Fibroblast of lung (primary cell): ENCODE measurements at regions not wholly inside any gene's neighbourhood (a gene's known extent, or its start where the extent isn't known, plus 50 kb on each side); places are given as distances from the start of the nearest gene placed in this dataset.
"Not testable (repeated sequence)": the region's sequence is repeated elsewhere in the genome, so short reads cannot be mapped to it uniquely, and the experiment has no call there.

Experiments used
- DNase-seq, 2 donors: peaks; one replicate each; pipeline versions ENCODE4 v3.0.0 to v3.0.0-alpha.2; 2010; ENCODE audit warnings: low read depth in 2 of 2
- H2AFZ ChIP-seq: 2 replicates; pipeline ENCODE4 v1.5.1; 2012; ENCODE audit warnings: low read length, control low read depth, inconsistent platforms
- H3K27ac ChIP-seq: 2 replicates; pipeline ENCODE4 v1.5.1; 2011; ENCODE audit warnings: low read length, control low read depth; ENCODE audit not compliant: insufficient read depth
- H3K27me3 ChIP-seq: 2 replicates; pipeline ENCODE4 v1.5.1; 2011; ENCODE audit warnings: mild to moderate bottlenecking, low read length; ENCODE audit not compliant: control insufficient read depth, insufficient read depth
- H3K36me3 ChIP-seq: 2 replicates; pipeline ENCODE4 v1.5.1; 2011; ENCODE audit warnings: low read length; ENCODE audit not compliant: control insufficient read depth, insufficient read depth
- H3K4me1 ChIP-seq: 2 replicates; pipeline ENCODE4 v1.5.1; 2011; ENCODE audit warnings: low read length; ENCODE audit not compliant: control insufficient read depth, insufficient read depth; ENCODE audit errors: extremely low read depth
- H3K4me2 ChIP-seq: 2 replicates; pipeline ENCODE4 v1.5.1; 2011; ENCODE audit warnings: low read length, control low read depth; ENCODE audit not compliant: insufficient read depth; ENCODE audit errors: extremely low read depth
- H3K4me3 ChIP-seq, 4 experiments: fragments of 200-600 bp in 1 of 4; sonication (generic) in 1 of 4; replicated peaks in 1 of 4; 2 replicates each; pipeline ENCODE4 v1.5.1; 2011 to 2016; ENCODE audit warnings: low read length in 4 of 4, low read depth in 3 of 4, mild to moderate bottlenecking in 3 of 4, control low read depth in 2 of 4, inconsistent platforms in 1 of 4, mixed read lengths in 1 of 4; ENCODE audit not compliant: insufficient read depth in 1 of 4; ENCODE audit errors: control extremely low read depth in 1 of 4
- H3K79me2 ChIP-seq: 2 replicates; pipeline ENCODE4 v1.5.1; 2012; ENCODE audit warnings: mild to moderate bottlenecking, low read length, inconsistent platforms; ENCODE audit not compliant: control insufficient read depth, insufficient read depth
- H3K9ac ChIP-seq: 2 replicates; pipeline ENCODE4 v1.5.1; 2011; ENCODE audit warnings: mild to moderate bottlenecking, low read length, control low read depth; ENCODE audit not compliant: insufficient read depth
- H3K9me3 ChIP-seq: 2 replicates; pipeline ENCODE4 v1.5.1; 2012; ENCODE audit warnings: low read depth, low read length; ENCODE audit not compliant: control insufficient read depth, insufficient read depth
- H4K20me1 ChIP-seq: 2 replicates; pipeline ENCODE4 v1.5.1; 2011; ENCODE audit warnings: low read length; ENCODE audit not compliant: control insufficient read depth, insufficient read depth; ENCODE audit errors: extremely low read depth
- CTCF ChIP-seq, 2 donors: IDR thresholded peaks in 1 of 2; conservative IDR thresholded peaks in 1 of 2; 1 replicate in 1 of 2; 2 replicates in 1 of 2; pipeline ENCODE4 v1.5.1; 2011 to 2012; ENCODE audit warnings: low read length in 2 of 2, control low read depth in 1 of 2, inconsistent platforms in 1 of 2, low read depth in 1 of 2, mild to moderate bottlenecking in 1 of 2
- EZH2 ChIP-seq: IDR thresholded peaks from 2 replicates; pipeline ENCODE4 v1.5.1; 2012; ENCODE audit warnings: low read length, control low read depth, mild to moderate bottlenecking; ENCODE audit errors: missing control alignments

DNA sequence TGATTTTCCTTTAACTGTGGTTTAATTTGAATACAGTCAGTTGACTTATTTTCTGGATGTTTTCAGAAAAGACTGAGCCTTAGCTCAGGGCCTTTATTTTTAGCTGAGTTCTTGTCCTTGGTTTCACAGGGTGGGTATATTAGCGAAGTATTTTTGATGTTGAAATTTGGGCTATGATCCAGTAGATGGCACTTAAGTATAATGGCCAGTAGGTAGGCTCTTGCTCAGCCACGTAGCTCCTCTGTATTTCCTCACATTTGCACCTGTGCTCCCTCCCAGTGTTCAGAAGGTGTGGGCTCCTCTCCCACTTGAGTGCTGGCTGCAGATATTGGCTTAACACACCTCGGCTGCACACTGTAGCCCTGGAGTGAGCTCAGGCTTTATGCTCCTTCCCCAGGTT lies 549.9 kb upstream of the AMOT start:
- no peak for TF ChIP-seq EZH2
- no peak for TF ChIP-seq CTCF (conservative IDR thresholded peaks at IDR 0.05 in 1 of 2, IDR thresholded peaks at IDR 0.05 in 1 of 2; ENCODE audit: low read depth in 1 of 2, low read length in 2 of 2)
- H3K79me2 ChIP-seq = no peaks in the 10 kb centered on the region
- H3K27me3 ChIP-seq = no peaks in the 10 kb centered on the region
- H3K9ac ChIP-seq = no peak overlapping the region
- DNase-seq = no peak
- H3K4me2 ChIP-seq = no peak overlapping the region
- H3K9me3 ChIP-seq = no peaks in the 10 kb centered on the region
- H3K36me3 ChIP-seq = no peaks in the 10 kb centered on the region
- H3K27ac ChIP-seq = no peak overlapping the region
- H3K4me1 ChIP-seq = no peaks in the 10 kb centered on the region
- no peaks in the 10 kb centered on the region for H4K20me1 ChIP-seq
- H3K4me3 ChIP-seq = no peak overlapping the region
- H2AFZ ChIP-seq = no peak overlapping the region

DNA sequence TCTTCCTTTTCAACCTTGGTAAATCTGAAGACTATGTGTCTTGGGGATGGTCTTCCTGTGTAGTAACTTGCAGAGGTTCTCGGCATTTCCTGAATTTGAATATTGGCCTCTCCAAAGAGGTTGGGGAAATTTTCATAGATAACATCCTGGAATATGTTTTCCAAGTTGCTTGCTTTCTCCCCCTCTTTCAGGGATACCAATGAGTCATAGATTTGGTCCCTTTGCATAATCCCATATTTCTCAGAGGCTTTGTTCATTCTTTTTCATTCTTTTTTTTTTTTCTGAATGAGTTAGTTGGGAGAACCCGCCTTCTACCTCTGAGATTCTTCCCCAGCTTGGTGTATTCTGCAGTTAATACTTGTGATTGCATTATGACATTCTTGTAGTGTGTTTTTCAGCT lies 549.2 kb upstream of the AMOT start:
- Histone ChIP-seq H3K36me3 (no peaks in the 10 kb centered on the region), H3K9me3 (no peaks in the 10 kb centered on the region), H2AFZ (no peak overlapping the region), H3K79me2 (no peaks in the 10 kb centered on the region), H3K27ac (no peak overlapping the region), H3K4me3 (no peak overlapping the region), H4K20me1 (no peaks in the 10 kb centered on the region), H3K9ac (no peak overlapping the region), H3K4me1 (no peaks in the 10 kb centered on the region), H3K27me3 (no peaks in the 10 kb centered on the region), H3K4me2 (no peak overlapping the region)
- no peak for DNase-seq
- TF ChIP-seq EZH2 (no peak), CTCF (conservative IDR thresholded peaks at IDR 0.05 in 1 of 2, IDR thresholded peaks at IDR 0.05 in 1 of 2; ENCODE audit: low read depth in 1 of 2, low read length in 2 of 2) (no peak)

- Histone ChIP-seq H2AFZ (no peak overlapping the region), H3K36me3 (no peaks in the 10 kb centered on the region), H3K4me2 (no peak overlapping the region), H4K20me1 (no peaks in the 10 kb centered on the region), H3K9me3 (no peaks in the 10 kb centered on the region), H3K4me1 (no peaks in the 10 kb centered on the region), H3K79me2 (no peaks in the 10 kb centered on the region), H3K4me3 (no peak overlapping the region), H3K27me3 (no peaks in the 10 kb centered on the region), H3K9ac (no peak overlapping the region), H3K27ac (no peak overlapping the region)
- TF ChIP-seq EZH2 (no peak), CTCF (conservative IDR thresholded peaks at IDR 0.05 in 1 of 2, IDR thresholded peaks at IDR 0.05 in 1 of 2; ENCODE audit: low read depth in 1 of 2, low read length in 2 of 2) (no peak)
- DNase-seq = peak; percentile 52 to 90
These were observed 544.0 kb upstream of the AMOT start for GRCh38 chrX:113384628-113385027.

DNA sequence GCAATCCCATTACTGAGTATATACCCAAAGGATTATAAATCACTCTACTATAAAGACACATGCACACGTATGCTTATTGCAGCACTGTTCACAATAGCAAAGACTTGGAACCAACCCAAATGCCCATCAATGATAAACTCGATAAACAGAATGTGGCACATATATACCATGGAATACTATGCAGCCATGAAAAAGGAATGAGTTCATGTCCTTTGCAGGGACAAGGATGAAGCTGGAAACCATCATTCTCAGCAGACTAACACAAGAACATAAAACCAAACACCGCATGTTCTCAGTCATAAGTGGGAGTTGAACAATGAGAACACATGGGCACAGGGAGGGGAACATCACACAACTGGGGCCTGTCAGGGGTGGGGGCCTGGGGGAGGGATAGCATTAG lies 532.8 kb upstream of the AMOT start:
- H3K9ac ChIP-seq, H2AFZ ChIP-seq, H3K4me2 ChIP-seq, H4K20me1 ChIP-seq, H3K4me3 ChIP-seq, H3K79me2 ChIP-seq, H3K4me1 ChIP-seq, H3K27me3 ChIP-seq, H3K36me3 ChIP-seq, H3K27ac ChIP-seq, DNase-seq, H3K9me3 ChIP-seq: not testable (repeated sequence)
